Midbrain (tissue), 1 donor: ENCODE measurements at regions not wholly inside any gene's neighbourhood (a gene's known extent, or its start where the extent isn't known, plus 50 kb on each side); places are given as distances from the start of the nearest gene placed in this dataset.

ENCODE experiments used
- DNase-seq: peaks from one replicate; lab custom pipeline; 2025; lab: John Stamatoyannopoulos, UW

DNA sequence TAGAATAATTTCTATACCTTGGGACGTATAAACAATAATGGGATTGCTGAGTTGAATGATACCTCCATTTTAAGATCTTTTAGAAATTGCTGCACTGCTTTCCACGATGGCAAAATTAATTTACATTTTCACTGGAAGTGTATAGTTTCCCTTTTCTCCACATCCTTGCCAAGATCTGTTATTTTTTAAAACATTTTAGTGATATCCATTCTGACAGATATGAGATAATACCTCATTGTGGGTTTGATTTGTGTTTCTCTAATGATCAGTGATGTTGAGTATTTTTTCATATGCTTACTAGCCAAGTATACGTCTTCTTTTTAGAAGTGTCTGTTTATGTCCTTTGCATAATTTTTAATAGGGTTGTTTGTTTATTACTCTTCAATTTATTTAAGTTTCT is 908.5 kb upstream of the CNTNAP5 start:
- DNase-seq, result no peak

DNA sequence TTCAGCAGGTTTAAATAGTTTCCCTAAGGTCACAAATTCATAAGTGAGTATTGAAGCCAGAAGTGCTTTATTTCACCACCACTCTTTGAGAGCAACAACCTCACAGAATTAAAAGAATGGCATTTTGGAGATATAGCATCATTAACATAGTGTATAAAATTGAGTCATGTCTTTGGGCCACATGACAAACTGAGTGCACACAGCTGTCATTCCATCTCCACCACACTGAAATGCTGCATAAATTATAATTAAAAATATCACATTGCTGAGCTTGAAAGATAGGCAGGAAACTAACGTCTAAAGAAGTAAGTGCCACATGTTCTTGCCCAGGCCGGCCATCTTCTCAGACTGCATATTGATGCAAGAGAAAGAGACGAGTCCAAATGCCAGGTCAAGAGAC is 897.9 kb upstream of the CNTNAP5 start:
- DNase-seq, result no peak

- no peak for DNase-seq
These were observed 896.1 kb upstream of the CNTNAP5 start for GRCh38 chr2:123128951-123129350.

GRCh38 chr2:123136419-123136818 is 888.7 kb upstream of the CNTNAP5 start:
- DNase-seq, result no peak

DNA sequence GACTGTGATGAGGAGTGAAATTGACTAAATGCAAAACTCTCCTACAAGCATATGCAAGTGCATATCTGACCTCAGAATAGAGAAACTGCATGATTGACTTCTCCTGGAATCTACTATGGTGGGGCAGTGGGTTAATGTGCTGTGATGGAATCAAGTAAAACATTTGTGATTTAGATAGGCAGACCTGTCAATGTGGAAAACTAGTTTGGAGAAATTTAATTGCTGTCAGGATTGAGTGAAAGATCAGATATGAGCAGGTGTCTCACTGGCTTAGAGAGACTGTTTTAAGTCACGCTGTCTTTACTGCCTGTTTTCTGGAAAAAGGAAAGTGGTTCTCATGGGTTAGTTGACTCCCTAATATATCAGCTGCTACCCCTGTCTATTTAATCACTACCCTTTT is 881.0 kb upstream of the CNTNAP5 start:
- no peak for DNase-seq

GRCh38 chr2:123153041-123153440 is 872.0 kb upstream of the CNTNAP5 start:
- DNase-seq, result no peak

DNA sequence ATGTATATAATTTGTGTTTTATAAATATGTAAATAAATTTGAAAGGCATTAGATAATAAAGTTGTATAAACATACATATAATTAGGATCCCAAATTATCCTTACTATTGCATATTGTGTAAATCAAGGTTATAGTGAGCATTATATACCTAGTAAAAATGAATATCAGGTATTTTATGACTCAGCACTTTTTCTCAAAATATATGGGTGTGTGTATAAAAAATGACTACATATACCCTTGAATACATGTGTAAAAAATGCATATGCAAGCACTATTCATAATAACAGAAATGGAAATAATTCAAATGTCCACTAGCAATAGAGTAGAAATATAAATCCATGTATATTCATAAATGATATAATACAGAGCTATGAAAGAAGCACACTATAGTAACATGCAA is 870.9 kb upstream of the CNTNAP5 start:
- DNase-seq, result no peak

DNA sequence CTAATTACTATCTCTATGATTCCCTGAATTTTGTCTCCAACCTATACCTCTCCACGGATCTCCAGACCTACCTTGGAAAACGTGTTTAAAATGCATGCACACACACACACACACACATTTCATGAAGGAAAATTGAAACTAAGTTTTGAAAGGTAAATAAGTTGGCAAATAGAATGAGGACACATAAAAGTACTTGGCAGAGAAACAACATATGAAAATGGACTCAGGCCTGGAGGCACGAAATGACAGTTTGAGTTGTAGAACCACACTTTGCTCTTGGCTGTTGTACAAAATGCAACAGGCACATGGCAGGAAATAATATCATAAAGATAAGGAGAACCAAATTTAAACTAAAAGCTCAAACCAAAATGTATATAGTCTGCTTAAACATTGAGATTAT is 868.1 kb upstream of the CNTNAP5 start:
- no peak for DNase-seq

- DNase-seq, result no peak
These were observed 862.6 kb upstream of the CNTNAP5 start for GRCh38 chr2:123162400-123163016.

DNA sequence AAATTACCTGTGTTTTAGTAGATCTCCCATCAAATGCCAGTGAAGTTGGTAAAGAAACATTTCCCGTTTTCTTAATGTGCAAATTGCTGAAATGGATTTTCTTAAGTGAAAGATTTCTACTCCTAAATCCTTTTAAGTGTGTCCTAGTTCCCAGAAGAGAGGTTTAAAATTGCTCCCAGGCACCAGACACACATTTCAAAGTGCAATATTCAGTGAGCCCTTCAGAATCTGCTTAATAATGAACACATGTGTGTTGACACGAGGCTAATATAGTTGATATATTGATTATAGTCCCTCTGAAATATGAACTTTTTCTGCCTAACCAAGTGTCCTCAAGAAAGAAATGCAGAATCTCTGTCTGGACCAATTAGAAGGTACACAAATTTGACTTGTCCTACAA is 861.7 kb upstream of the CNTNAP5 start:
- DNase-seq, result no peak

DNA sequence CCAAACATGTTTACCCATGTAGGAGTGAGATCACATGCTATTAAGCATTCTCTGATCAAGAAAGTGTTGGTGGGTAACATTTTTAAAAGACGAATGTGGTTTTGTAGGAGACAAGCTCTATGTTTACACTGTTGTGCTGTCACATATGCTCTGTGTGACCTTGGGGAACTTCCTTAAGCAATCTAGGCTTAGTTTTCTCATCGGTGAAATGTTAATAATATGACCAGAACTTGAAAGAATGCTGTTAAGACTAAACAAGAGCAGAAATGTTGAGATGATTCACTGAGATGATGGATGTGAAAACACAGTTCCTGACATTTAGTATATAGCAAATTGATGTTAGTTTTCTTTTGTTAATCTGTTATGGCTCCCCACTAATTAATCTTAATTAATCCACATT is 860.9 kb upstream of the CNTNAP5 start:
- DNase-seq, result no peak

GRCh38 chr2:123165616-123166015 is 859.5 kb upstream of the CNTNAP5 start:
- DNase-seq, result no peak

DNA sequence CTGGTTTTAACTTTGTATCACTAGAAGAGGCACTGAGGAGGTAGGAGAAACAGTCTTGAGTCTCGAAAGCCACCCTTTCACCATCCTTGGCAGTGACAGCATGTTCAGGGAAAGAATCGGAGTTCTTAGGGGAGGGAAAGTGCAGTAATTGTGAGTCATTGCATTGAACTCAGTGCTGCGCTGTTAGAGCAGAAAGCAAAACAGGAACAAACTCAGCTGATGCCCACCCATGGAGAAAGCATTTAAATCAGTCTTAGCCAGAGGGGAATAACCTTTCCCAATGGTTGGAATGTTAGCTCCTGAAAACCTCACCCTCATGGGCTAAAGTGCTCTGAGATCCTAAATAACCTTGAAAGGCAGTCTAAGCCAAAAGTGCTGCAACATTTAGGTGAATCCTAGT is 845.6 kb upstream of the CNTNAP5 start:
- DNase-seq, result no peak

GRCh38 chr2:123195957-123196356 is 829.1 kb upstream of the CNTNAP5 start:
- DNase-seq, result no peak

- no peak for DNase-seq
These were observed 825.1 kb upstream of the CNTNAP5 start for GRCh38 chr2:123200035-123200434.

- DNase-seq, result no peak
These were observed 817.8 kb upstream of the CNTNAP5 start for GRCh38 chr2:123207245-123207644.

DNA sequence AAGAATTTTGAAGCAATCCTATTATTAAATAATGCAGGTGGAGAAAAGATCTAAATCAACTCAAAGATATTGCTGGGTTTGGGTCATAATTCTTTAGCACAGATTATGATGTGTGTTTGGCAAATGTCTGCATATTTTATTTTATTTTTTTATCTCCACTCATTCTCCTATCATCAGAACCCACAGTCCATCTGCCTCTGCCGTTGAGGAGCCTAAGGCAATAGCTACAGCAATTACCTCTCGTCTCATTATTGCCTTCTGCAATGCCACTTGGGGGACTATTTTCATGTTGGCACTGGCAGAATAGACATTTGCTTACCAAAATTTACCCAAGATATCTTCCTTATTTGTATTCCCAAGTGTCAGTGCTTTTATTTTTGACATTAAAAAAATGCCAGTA is 815.9 kb upstream of the CNTNAP5 start:
- DNase-seq, result no peak

DNA sequence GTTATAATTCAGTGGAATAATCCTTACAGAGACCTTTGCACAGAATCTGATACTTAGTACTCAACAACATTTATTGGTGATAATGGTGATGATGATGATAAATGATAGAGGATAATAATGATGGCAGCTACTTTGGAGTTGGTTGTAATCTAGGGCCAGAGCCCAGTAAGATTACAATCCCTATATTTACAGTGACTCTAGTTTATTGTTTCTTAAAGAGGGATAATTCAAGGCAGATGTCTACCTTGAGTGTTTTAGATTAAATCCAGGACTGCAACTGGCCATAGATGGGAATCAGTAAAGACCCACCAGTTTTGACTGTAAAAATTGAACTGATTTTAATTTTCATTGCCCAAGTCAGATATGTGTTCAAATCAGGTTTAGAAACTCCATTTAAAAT is 813.9 kb upstream of the CNTNAP5 start:
- no peak for DNase-seq

DNA sequence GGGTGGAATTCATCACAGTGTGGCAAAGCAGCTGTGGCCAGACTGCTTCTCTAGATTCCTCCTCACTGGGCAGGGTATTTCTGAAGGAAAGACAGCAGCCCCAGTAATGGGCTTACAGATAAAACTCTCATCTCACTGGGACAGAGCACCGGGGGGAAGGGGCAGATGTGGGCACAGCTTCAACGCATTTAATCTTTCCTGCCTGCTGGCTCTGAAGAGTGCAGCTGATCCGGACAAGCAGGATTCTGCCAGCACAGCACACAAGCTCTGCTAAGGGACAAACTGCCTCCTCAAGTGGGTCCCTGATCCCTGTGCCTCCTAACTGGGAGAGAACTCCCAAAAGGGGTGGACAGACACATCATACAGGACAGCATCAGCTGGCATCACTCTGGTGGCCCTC is 779.9 kb upstream of the CNTNAP5 start:
- no peak for DNase-seq

- no peak for DNase-seq
These were observed 766.1 kb upstream of the CNTNAP5 start for GRCh38 chr2:123258877-123259539.

DNA sequence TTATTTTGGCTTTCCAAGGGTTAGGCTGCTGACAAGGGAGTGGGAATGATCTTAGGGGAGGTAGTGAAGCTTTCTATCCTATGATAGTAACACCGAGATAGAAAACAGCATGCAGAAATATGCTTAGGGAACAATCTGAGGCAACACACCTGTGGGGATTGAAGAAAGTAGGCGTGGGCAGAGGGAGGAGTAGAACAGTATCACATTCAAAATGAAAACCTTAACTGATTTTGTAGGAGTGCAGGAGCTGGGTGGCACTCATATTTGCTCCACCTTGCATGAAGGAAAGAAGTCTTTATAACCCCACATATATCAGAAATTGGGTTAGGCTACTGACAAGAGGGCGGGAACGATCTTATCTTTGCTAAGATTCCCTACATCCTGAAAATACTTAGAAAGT is 762.2 kb upstream of the CNTNAP5 start:
- DNase-seq, result no peak

DNA sequence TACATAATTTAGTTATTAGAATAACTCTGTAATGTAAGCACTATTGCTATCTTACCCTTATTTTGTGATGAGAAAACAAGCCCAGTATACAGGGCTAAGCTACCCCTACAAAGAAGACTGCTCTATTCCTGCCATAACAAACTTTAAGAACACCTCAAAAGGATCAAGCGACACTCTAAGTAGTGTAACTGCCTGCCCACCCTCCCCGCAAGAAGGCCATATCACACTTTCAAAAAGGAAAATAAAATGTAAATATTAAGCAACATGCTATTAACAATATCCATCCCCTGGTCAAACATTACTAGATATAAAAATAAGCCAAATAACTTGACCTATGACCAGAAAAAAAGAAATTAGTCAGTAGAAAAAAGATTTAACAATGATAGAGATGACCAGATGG is 741.7 kb upstream of the CNTNAP5 start:
- no peak for DNase-seq

DNA sequence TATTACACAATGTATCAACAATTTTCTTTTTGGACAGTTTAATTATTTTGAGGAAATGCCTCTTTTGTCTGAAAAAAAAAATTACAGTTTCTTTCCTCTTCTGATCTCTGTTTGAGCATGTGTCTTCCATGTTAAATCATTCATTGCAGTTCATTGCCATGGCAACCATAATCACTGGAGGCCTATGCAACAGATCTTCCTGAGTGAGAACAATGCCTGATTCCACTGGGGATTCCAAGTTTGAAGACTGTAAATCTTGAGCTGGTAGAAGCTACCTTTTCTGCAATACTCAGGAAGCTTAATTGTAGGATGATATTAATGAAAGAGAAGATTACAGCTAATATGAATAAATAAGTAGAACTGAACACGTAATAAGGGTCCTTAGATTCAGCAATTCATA is 721.4 kb upstream of the CNTNAP5 start:
- DNase-seq, result no peak
